ENCODE measurements at regions not wholly inside any gene's neighbourhood (a gene's known extent, or its start where the extent isn't known, plus 50 kb on each side); places are given as distances from the start of the nearest gene placed in this dataset.

DNA sequence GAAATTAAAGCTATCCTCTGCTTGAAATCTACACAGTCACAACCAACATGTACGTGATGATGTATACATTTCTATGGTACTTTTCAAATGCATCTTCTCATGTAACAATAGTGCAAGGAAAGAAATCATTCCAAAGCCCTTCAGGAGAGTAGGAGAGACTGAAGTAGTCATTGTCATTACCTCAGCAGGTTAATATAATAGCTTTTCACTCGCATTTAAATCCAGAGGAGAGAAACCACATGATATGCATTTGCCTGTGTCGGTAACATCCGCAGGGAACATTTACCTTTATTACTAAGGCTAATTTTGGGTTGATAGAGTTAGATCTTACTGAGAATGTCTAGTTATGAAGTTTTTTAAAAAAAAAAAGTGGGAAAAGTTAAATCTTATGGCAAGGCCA is 186.6 kb upstream of the DTNBP1 start:
- intact Hi-C loops (cut with micrococcal nuclease; ENCODE audit: unreplicated experiment): no loop called here
- ChIA-PET CTCF (no interaction called here), POLR2A (no interaction called here)
- Mint-ChIP-seq H3K27me3 (ENCODE audit: insufficient read depth, unreplicated experiment) (peaks cover 3% of the 10 kb centered on the region), H3K36me3 (ENCODE audit: insufficient read depth, unreplicated experiment) (no peaks in the 10 kb centered on the region), H3K4me1 (ENCODE audit: low read depth, unreplicated experiment) (no peaks in the 10 kb centered on the region), H3K4me3 (ENCODE audit: unreplicated experiment) (no peak overlapping the region), H3K9me3 (ENCODE audit: unreplicated experiment) (no peaks in the 10 kb centered on the region), H3K27ac (ENCODE audit: unreplicated experiment) (no peak overlapping the region)
- H3K4me3 ChIP-seq (ENCODE audit: low read depth, low read length): no peak overlapping the region
- H3K9me3 ChIP-seq: no peaks in the 10 kb centered on the region
- no peaks in the 10 kb centered on the region for H3K36me3 ChIP-seq (ENCODE audit: control insufficient read depth, insufficient read depth, low read length)
- no peak for TF ChIP-seq CTCF (IDR thresholded peaks at IDR 0.05; ENCODE audit: insufficient read depth in 1 of 2, low read depth in 1 of 2, low read length in 1 of 2, severe bottlenecking in 1 of 2, unreplicated experiment in 1 of 2)
- H3K4me1 ChIP-seq: no peaks in the 10 kb centered on the region
- DNase-seq: no peak
- BruUV-seq (replicated peaks): no TSS peak
- H3K27me3 ChIP-seq (replicated peaks; ENCODE audit: control insufficient read depth, insufficient read depth, low read length): no peaks in the 10 kb centered on the region

DNA sequence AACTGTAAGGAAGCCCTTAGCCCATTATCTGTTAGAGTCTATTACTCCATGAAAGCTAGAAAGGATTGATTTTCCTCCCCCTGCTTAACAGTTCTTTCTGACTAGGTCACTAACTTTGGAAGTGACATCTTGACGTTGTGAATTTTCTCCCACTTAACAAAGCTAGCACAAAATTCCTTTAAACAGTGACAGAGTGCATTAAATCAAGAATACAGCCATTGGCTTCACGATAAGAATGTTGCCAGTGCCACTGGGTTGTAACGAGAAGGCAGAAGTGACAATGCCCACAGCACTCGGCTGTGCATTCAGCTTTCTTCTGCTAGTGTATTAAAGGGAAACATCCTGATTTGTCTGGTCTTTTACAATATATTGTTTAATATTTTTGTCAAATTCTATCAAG is 182.7 kb upstream of the DTNBP1 start:
- Histone ChIP-seq H3K36me3 (ENCODE audit: control insufficient read depth, insufficient read depth, low read length) (no peaks in the 10 kb centered on the region), H3K9me3 (no peaks in the 10 kb centered on the region), H3K4me1 (no peaks in the 10 kb centered on the region), H3K4me3 (ENCODE audit: low read depth, low read length) (no peak overlapping the region), H3K27me3 (replicated peaks; ENCODE audit: control insufficient read depth, insufficient read depth, low read length) (no peaks in the 10 kb centered on the region)
- no peaks in the 10 kb centered on the region for H3K27me3 Mint-ChIP-seq (ENCODE audit: insufficient read depth, unreplicated experiment)
- intact Hi-C loops (cut with micrococcal nuclease; ENCODE audit: unreplicated experiment): no loop called here
- no peak for TF ChIP-seq CTCF (IDR thresholded peaks at IDR 0.05; ENCODE audit: insufficient read depth in 1 of 2, low read depth in 1 of 2, low read length in 1 of 2, severe bottlenecking in 1 of 2, unreplicated experiment in 1 of 2)
- H3K4me3 Mint-ChIP-seq (ENCODE audit: unreplicated experiment): no peak overlapping the region
- H3K9me3 Mint-ChIP-seq (ENCODE audit: unreplicated experiment): no peaks in the 10 kb centered on the region
- no peaks in the 10 kb centered on the region for H3K4me1 Mint-ChIP-seq (ENCODE audit: low read depth, unreplicated experiment)
- no peaks in the 10 kb centered on the region for H3K36me3 Mint-ChIP-seq (ENCODE audit: insufficient read depth, unreplicated experiment)
- no peak overlapping the region for H3K27ac Mint-ChIP-seq (ENCODE audit: unreplicated experiment)
- no peak for DNase-seq
- CTCF ChIA-PET: interaction anchor here (0.7 kb wide), 1 partner anchor 154 kb away, joined by 3 read pairs; no protein-coding TSS in a partner anchor
- BruUV-seq (replicated peaks): no TSS peak
- POLR2A ChIA-PET: no interaction called here

GRCh38 chr6:15843764-15844163 is 180.9 kb upstream of the DTNBP1 start:
- H3K27ac Mint-ChIP-seq (ENCODE audit: unreplicated experiment): no peak overlapping the region
- no peak for DNase-seq
- no peaks in the 10 kb centered on the region for H3K36me3 Mint-ChIP-seq (ENCODE audit: insufficient read depth, unreplicated experiment)
- CTCF ChIA-PET: no interaction called here
- no peak overlapping the region for H3K4me3 Mint-ChIP-seq (ENCODE audit: unreplicated experiment)
- intact Hi-C loops (cut with micrococcal nuclease; ENCODE audit: unreplicated experiment): no loop called here
- no peaks in the 10 kb centered on the region for H3K4me1 ChIP-seq
- no peak for TF ChIP-seq CTCF (IDR thresholded peaks at IDR 0.05; ENCODE audit: insufficient read depth in 1 of 2, low read depth in 1 of 2, low read length in 1 of 2, severe bottlenecking in 1 of 2, unreplicated experiment in 1 of 2)
- H3K36me3 ChIP-seq (ENCODE audit: control insufficient read depth, insufficient read depth, low read length): no peaks in the 10 kb centered on the region
- no peaks in the 10 kb centered on the region for H3K9me3 ChIP-seq
- no peak overlapping the region for H3K4me3 ChIP-seq (ENCODE audit: low read depth, low read length)
- peaks cover 5% of the 10 kb centered on the region for H3K27me3 Mint-ChIP-seq (ENCODE audit: insufficient read depth, unreplicated experiment)
- no peaks in the 10 kb centered on the region for H3K27me3 ChIP-seq (replicated peaks; ENCODE audit: control insufficient read depth, insufficient read depth, low read length)
- H3K4me1 Mint-ChIP-seq (ENCODE audit: low read depth, unreplicated experiment): no peaks in the 10 kb centered on the region
- POLR2A ChIA-PET: no interaction called here
- BruUV-seq (replicated peaks): no TSS peak
- H3K9me3 Mint-ChIP-seq (ENCODE audit: unreplicated experiment): no peaks in the 10 kb centered on the region
